Nephron (organoid): ENCODE measurements at regions not wholly inside any gene's neighbourhood (a gene's known extent, or its start where the extent isn't known, plus 50 kb on each side); places are given as distances from the start of the nearest gene placed in this dataset.

Experiments
- H3K27ac Mint-ChIP-seq, 3 experiments: 2 replicates each; pipeline ENCODE4 v1.8.0; 2020; ENCODE audit warnings: mixed read lengths in 3 of 3, mild to moderate bottlenecking in 2 of 3, moderate library complexity in 1 of 3
- H3K27me3 Mint-ChIP-seq: 2 replicates; pipeline ENCODE4 v1.8.0; 2021; ENCODE audit warnings: low read depth, mild to moderate bottlenecking, moderate library complexity, mixed read lengths
- H3K36me3 Mint-ChIP-seq: 2 replicates; pipeline ENCODE4 v1.8.0; 2020; ENCODE audit warnings: low read depth, mixed read lengths
- H3K4me1 Mint-ChIP-seq: 2 replicates; pipeline ENCODE4 v1.8.0; 2020; ENCODE audit warnings: mixed read lengths
- H3K4me3 Mint-ChIP-seq, 3 experiments: 2 replicates each; pipeline ENCODE4 v1.8.0; 2020; ENCODE audit warnings: mild to moderate bottlenecking in 3 of 3, mixed read lengths in 3 of 3, moderate library complexity in 2 of 3
- H3K9me3 Mint-ChIP-seq: 2 replicates; pipeline ENCODE4 v1.8.0; 2020; ENCODE audit warnings: mixed read lengths
- TF ChIP-seq, protein P1 (sequence below), 3 experiments: fragments of 200-600 bp; sonication (generic); IDR thresholded peaks; one replicate each; pipeline ENCODE4 v1.5.0; 2021; ENCODE audit warnings: antibody characterized with exemption in 3 of 3; ENCODE audit not compliant: unreplicated experiment in 3 of 3

DNA sequence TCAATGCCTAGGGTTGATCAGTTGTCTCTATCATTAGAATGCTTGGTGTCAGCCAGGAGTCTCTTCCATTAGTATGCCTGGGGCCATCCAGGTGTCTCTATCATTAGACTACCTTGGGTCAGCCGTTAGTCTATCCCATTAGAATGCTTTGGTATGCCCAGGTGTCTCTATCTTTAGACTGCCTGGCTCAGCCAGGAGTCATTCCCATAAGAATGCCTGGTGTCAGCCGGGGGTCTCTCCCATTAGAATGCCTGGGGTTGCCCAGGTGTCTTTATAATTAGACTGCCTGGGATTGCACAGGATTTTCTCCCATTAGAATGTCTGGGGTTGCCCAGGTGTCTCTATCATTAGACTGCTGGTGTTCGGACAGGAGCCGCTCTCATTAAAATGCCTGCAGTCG, 1442.9 kb downstream of the UQCRFS1 start:
- peaks cover 97% of the 10 kb centered on the region for H3K9me3 Mint-ChIP-seq
- H3K4me1 Mint-ChIP-seq = no peaks in the 10 kb centered on the region
- peaks cover 98% of the 10 kb centered on the region for H3K36me3 Mint-ChIP-seq
- H3K4me3 Mint-ChIP-seq = no peak overlapping the region
- TF ChIP-seq, protein P1, sequence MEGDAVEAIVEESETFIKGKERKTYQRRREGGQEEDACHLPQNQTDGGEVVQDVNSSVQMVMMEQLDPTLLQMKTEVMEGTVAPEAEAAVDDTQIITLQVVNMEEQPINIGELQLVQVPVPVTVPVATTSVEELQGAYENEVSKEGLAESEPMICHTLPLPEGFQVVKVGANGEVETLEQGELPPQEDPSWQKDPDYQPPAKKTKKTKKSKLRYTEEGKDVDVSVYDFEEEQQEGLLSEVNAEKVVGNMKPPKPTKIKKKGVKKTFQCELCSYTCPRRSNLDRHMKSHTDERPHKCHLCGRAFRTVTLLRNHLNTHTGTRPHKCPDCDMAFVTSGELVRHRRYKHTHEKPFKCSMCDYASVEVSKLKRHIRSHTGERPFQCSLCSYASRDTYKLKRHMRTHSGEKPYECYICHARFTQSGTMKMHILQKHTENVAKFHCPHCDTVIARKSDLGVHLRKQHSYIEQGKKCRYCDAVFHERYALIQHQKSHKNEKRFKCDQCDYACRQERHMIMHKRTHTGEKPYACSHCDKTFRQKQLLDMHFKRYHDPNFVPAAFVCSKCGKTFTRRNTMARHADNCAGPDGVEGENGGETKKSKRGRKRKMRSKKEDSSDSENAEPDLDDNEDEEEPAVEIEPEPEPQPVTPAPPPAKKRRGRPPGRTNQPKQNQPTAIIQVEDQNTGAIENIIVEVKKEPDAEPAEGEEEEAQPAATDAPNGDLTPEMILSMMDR (IDR thresholded peaks at IDR 0.05; ENCODE audit: unreplicated experiment in 3 of 3) = no peak
- no peaks in the 10 kb centered on the region for H3K27me3 Mint-ChIP-seq
- H3K27ac Mint-ChIP-seq = no peak overlapping the region

DNA sequence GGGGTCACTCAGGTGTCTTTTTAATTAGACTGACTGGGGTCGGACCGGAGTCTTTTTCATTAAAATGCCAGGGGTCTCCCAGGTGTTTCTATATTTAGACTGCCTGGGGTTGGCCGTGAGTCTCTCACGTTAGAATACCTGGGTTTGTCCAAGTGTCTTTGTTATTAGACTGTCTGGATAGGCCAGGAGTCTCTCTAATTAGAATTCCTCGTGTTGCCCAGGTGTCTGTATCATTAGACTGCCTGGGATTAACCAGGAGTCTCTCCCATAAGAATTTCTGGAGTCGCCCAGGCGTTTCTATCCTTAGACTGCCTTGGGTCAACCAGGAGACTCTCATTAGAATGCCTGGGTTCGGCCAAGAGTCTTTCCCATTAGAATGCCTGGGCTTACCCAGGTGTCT, 1445.7 kb downstream of the UQCRFS1 start:
- no peak overlapping the region for H3K4me3 Mint-ChIP-seq
- H3K27me3 Mint-ChIP-seq = no peaks in the 10 kb centered on the region
- TF ChIP-seq, protein P1 (IDR thresholded peaks at IDR 0.05; ENCODE audit: unreplicated experiment in 3 of 3) = no peak
- H3K36me3 Mint-ChIP-seq = peaks cover 98% of the 10 kb centered on the region
- peaks cover 97% of the 10 kb centered on the region for H3K9me3 Mint-ChIP-seq
- no peak overlapping the region for H3K27ac Mint-ChIP-seq
- H3K4me1 Mint-ChIP-seq = no peaks in the 10 kb centered on the region

DNA sequence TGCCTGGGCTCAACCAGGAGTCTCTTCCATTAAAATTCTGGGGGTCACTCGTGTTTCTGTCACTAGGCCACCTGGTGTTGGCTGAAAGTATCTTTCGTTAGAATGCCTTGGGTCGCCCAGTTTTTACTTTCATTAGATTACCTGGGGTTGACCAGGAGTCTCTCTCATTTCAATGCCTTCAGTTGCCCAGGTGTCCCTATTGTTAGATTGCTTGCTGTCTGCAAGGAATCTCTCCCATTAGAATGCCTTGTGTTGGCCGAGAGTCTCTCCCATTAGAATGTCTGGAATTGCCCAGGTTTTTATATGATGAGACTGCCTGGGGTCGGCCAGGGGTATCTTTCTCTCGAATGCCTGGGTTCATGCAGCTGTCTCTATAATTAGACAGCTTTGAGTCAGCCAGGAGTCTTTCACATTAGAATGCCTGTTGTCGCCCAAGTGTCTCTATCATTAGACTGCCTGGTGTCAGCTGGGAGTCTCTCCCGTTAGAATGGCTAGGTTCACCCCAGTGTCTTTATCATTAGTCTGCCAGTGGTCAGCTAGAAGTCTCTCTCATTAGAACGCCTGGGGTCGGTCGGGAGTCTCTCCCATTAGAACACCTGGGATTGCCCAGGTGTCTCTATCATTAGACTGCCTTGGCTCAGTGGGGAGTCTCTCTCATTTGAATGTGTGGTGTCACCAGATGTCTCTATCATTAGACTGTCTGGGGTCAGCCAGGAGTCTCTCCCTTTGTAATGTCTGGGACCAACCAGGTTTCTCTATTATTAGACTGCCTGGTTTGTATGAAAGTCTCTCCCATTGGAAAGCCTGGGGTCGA, 1446.8 kb downstream of the UQCRFS1 start:
- Mint-ChIP-seq H3K9me3 (peaks cover 96% of the 10 kb centered on the region), H3K4me1 (no peaks in the 10 kb centered on the region), H3K27me3 (no peaks in the 10 kb centered on the region), H3K27ac (no peak overlapping the region), H3K36me3 (peaks cover 97% of the 10 kb centered on the region), H3K4me3 (no peak overlapping the region)
- TF ChIP-seq, protein P1 (IDR thresholded peaks at IDR 0.05; ENCODE audit: unreplicated experiment in 3 of 3) = no peak

DNA sequence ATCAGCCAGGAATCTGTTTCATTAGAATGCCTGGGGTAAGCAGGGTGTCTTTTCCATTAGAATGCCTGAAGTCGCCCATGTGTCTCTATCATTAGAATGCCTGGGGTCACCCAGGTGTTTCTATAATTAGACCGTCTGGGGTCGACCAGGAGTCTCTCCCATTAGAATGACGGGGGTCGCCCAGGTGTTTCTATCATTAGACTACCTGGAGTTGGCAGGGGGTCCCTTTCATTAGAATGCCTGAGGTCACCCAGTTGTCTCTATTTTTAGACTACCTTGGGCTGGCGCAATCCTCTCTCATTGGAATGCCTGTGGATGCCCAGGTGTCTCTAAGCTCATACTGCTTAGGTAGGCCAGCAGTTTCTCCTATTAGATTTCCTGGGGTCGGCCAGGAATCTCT, 1447.6 kb downstream of the UQCRFS1 start:
- Mint-ChIP-seq H3K27ac (no peak overlapping the region), H3K9me3 (peaks cover 97% of the 10 kb centered on the region), H3K27me3 (no peaks in the 10 kb centered on the region), H3K4me1 (no peaks in the 10 kb centered on the region), H3K36me3 (peaks cover 97% of the 10 kb centered on the region), H3K4me3 (no peak overlapping the region)
- TF ChIP-seq, protein P1 (IDR thresholded peaks at IDR 0.05; ENCODE audit: unreplicated experiment in 3 of 3) = no peak

DNA sequence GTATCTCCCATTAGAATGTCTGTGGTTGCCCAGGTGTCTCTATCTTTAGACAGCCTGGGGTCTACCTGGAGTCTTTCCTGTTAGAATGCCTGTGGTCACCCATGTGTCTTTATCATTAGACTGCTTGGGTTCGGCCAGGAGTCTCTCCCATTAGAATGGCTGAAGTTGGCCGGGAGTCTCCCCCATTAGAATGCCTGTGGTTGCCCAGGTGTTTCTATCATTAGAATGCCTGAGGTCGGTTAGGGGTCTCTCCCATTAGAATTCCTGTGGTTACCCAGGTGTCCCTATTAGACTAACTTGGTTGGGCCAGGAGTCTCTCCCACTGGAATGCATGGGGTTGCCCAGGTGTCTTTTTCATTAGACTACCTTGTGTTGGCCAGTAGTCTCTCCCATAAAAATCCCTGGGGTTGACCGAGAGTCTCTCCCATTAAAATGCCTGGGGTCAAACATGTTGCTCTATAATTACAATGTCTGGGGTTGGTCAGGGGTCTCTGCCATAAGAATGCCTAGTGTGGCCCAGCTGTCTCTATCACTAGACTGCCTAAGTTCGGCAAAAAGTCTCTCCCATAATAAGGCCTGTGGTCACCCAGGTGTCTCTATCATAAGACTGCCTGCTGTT, 1448.7 kb downstream of the UQCRFS1 start:
- Mint-ChIP-seq H3K9me3 (peaks cover 97% of the 10 kb centered on the region), H3K27me3 (no peaks in the 10 kb centered on the region), H3K4me3 (no peak overlapping the region), H3K4me1 (no peaks in the 10 kb centered on the region), H3K27ac (no peak overlapping the region), H3K36me3 (peaks cover 97% of the 10 kb centered on the region)
- TF ChIP-seq, protein P1 (IDR thresholded peaks at IDR 0.05; ENCODE audit: unreplicated experiment in 3 of 3) = no peak
